Neuronal stem cell (in vitro differentiated cells): ENCODE measurements at regions not wholly inside any gene's neighbourhood (a gene's known extent, or its start where the extent isn't known, plus 50 kb on each side); places are given as distances from the start of the nearest gene placed in this dataset.

Experiments
- DNase-seq: peaks from one replicate; pipeline ENCODE4 v3.0.0-alpha.2; 2013; ENCODE audit warnings: low spot score
- H2AFZ ChIP-seq: one replicate; pipeline ENCODE4 v1.6.1; 2013; ENCODE audit warnings: mild to moderate bottlenecking, low read length, inconsistent platforms
- H2AK5ac ChIP-seq: 2 replicates; pipeline ENCODE4 v1.6.1; 2013; ENCODE audit warnings: low read depth, mild to moderate bottlenecking, inconsistent platforms, low read length, moderate library complexity, mixed read lengths
- H2BK120ac ChIP-seq: 2 replicates; pipeline ENCODE4 v1.6.1; 2013; ENCODE audit warnings: low read depth, mild to moderate bottlenecking, inconsistent platforms, low read length, moderate library complexity, mixed read lengths
- H2BK12ac ChIP-seq: one replicate; pipeline ENCODE4 v1.6.1; 2013; ENCODE audit warnings: low read length, inconsistent platforms
- H2BK15ac ChIP-seq: 2 replicates; pipeline ENCODE4 v1.6.1; 2013; ENCODE audit warnings: mild to moderate bottlenecking, low read length, inconsistent platforms, mixed read lengths
- H2BK5ac ChIP-seq: one replicate; pipeline ENCODE4 v1.6.1; 2013; ENCODE audit warnings: inconsistent platforms, mild to moderate bottlenecking, low read length, moderate library complexity
- H3K14ac ChIP-seq: one replicate; pipeline ENCODE4 v1.6.1; 2013; ENCODE audit warnings: low read length, inconsistent platforms
- H3K18ac ChIP-seq: 2 replicates; pipeline ENCODE4 v1.6.1; 2013; ENCODE audit warnings: low read length, inconsistent platforms
- H3K23ac ChIP-seq: 2 replicates; pipeline ENCODE4 v1.6.1; 2013; ENCODE audit warnings: low read depth, mild to moderate bottlenecking, mixed read lengths, low read length, inconsistent platforms; ENCODE audit not compliant: poor library complexity
- H3K27ac ChIP-seq: replicated peaks from 3 replicates; pipeline ENCODE4 v1.5.1; 2013; ENCODE audit warnings: low read length, inconsistent platforms
- H3K27me3 ChIP-seq, 3 experiments: 2 replicates each; pipeline ENCODE4 v1.6.1; 2013; ENCODE audit warnings: low read length in 3 of 3, mild to moderate bottlenecking in 2 of 3, inconsistent platforms in 1 of 3, low read depth in 1 of 3, mixed read lengths in 1 of 3, moderate library complexity in 1 of 3; ENCODE audit not compliant: control insufficient read depth in 3 of 3, insufficient read depth in 3 of 3
- H3K36me3 ChIP-seq, 2 donors: replicated peaks in 1 of 2; 2 replicates each; pipeline ENCODE4 v1.6.1; 2013; ENCODE audit warnings: low read length in 2 of 2; ENCODE audit not compliant: control insufficient read depth in 2 of 2, insufficient read depth in 2 of 2
- H3K4ac ChIP-seq: 2 replicates; pipeline ENCODE4 v1.6.1; 2013; ENCODE audit warnings: inconsistent platforms, mild to moderate bottlenecking, low read length, moderate library complexity
- H3K4me1 ChIP-seq, 2 donors: 1 replicate in 1 of 2; 2 replicates in 1 of 2; pipeline ENCODE4 v1.6.1; 2013; ENCODE audit warnings: low read length in 2 of 2, low read depth in 1 of 2; ENCODE audit not compliant: control insufficient read depth in 2 of 2, insufficient read depth in 1 of 2
- H3K4me2 ChIP-seq: one replicate; pipeline ENCODE4 v1.6.1; 2013; ENCODE audit warnings: mild to moderate bottlenecking, low read length, inconsistent platforms; ENCODE audit not compliant: insufficient read depth, poor library complexity, severe bottlenecking
- H3K4me3 ChIP-seq, 2 donors: 2 replicates each; pipeline ENCODE4 v1.5.1; 2013; ENCODE audit warnings: low read length in 2 of 2, mild to moderate bottlenecking in 2 of 2, inconsistent platforms in 1 of 2, moderate library complexity in 1 of 2
- H3K79me1 ChIP-seq: one replicate; pipeline ENCODE4 v1.6.1; 2013; ENCODE audit warnings: low read depth, mild to moderate bottlenecking, inconsistent platforms, low read length, moderate library complexity
- H3K9ac ChIP-seq: one replicate; pipeline ENCODE4 v1.6.1; 2013; ENCODE audit warnings: mild to moderate bottlenecking, low read depth, low read length, inconsistent platforms; ENCODE audit not compliant: poor library complexity
- H3K9me3 ChIP-seq, 2 donors: replicated peaks in 1 of 2; 2 replicates each; pipeline versions ENCODE3 to v1.6.1; 2013; ENCODE audit warnings: low read length in 2 of 2, mild to moderate bottlenecking in 2 of 2, inconsistent platforms in 1 of 2, low read depth in 1 of 2, mixed read lengths in 1 of 2, moderate library complexity in 1 of 2; ENCODE audit not compliant: control insufficient read depth in 2 of 2, insufficient read depth in 1 of 2
- H4K8ac ChIP-seq: one replicate; pipeline ENCODE4 v1.6.1; 2013; ENCODE audit warnings: low read depth, mild to moderate bottlenecking, inconsistent platforms, low read length, moderate library complexity
- H4K91ac ChIP-seq: one replicate; pipeline ENCODE4 v1.6.1; 2013; ENCODE audit warnings: low read length, low read depth, mild to moderate bottlenecking, inconsistent platforms; ENCODE audit not compliant: poor library complexity
- WGBS, 2 donors: extraction: QIAGEN DNeasy Blood & Tissue Kit; methylation state at CpG; one replicate each; pipeline ENCODE4 v1.1.7; 2013; ENCODE audit warnings: missing lambda C conversion rate in 2 of 2, mixed read lengths in 1 of 2; ENCODE audit not compliant: insufficient read length in 2 of 2, insufficient replicate concordance in 1 of 2; ENCODE audit errors: extremely low coverage in 2 of 2; 5-methylcytosine and 5-hydroxymethylcytosine counted together

GRCh38 chr2:58794103-58794502, 553.0 kb upstream of the FANCL start:
- Histone ChIP-seq H3K9me3 (no peaks in the 10 kb centered on the region), H3K36me3 (no peaks in the 10 kb centered on the region), H3K4me3 (no peak overlapping the region), H3K14ac (no peak overlapping the region), H3K4me2 (no peak overlapping the region), H3K4ac (no peak overlapping the region), H3K79me1 (no peaks in the 10 kb centered on the region), H3K23ac (no peak overlapping the region), H2AFZ (no peak overlapping the region), H3K9ac (no peak overlapping the region), H3K18ac (no peak overlapping the region), H3K4me1 (no peaks in the 10 kb centered on the region), H2BK5ac (no peak overlapping the region), H2BK15ac (no peak overlapping the region), H4K8ac (no peak overlapping the region), H3K27me3 (no peaks in the 10 kb centered on the region), H2BK12ac (no peak overlapping the region), H4K91ac (no peak overlapping the region), H2BK120ac (no peak overlapping the region), H2AK5ac (no peak overlapping the region), H3K27ac (no peak overlapping the region)
- WGBS, 2 donors, result no CpG with 5 or more reads among the region's 1 CpG
- DNase-seq, result no peak

- no peak for DNase-seq
- H4K8ac ChIP-seq, result no peak overlapping the region
- WGBS, 2 donors, result no CpG with 5 or more reads among the region's 1 CpG
Observed at GRCh38 chr2:58788402-58788801, 547.3 kb upstream of the FANCL start.

GRCh38 chr2:58770846-58771245, 529.7 kb upstream of the FANCL start:
- Histone ChIP-seq H3K9me3 (no peaks in the 10 kb centered on the region), H2BK5ac (no peak overlapping the region), H3K14ac (no peak overlapping the region), H2AK5ac (no peak overlapping the region), H3K27me3 (no peaks in the 10 kb centered on the region), H3K27ac (no peak overlapping the region), H2BK12ac (no peak overlapping the region), H2BK120ac (no peak overlapping the region), H4K91ac (no peak overlapping the region), H3K9ac (no peak overlapping the region), H2AFZ (no peak overlapping the region), H3K4me2 (no peak overlapping the region), H3K23ac (no peak overlapping the region), H3K4me3 (no peak overlapping the region), H3K4me1 (peaks cover 0 to 7% of the 10 kb centered on the region in 2 donors), H3K36me3 (no peaks in the 10 kb centered on the region), H3K79me1 (no peaks in the 10 kb centered on the region), H2BK15ac (no peak overlapping the region), H4K8ac (no peak overlapping the region), H3K18ac (no peak overlapping the region), H3K4ac (no peak overlapping the region)
- no peak for DNase-seq
- no CpG with 5 or more reads among the region's 5 CpGs for WGBS, 2 donors

More at GRCh38 chr2:58788402-58788801, 547.3 kb upstream of the FANCL start:
- no peak overlapping the region for H3K9ac ChIP-seq
- no peak overlapping the region for H3K4me2 ChIP-seq
- H2AK5ac ChIP-seq, result no peak overlapping the region
- no peak overlapping the region for H3K4me3 ChIP-seq
- no peak overlapping the region for H2BK120ac ChIP-seq
- no peaks in the 10 kb centered on the region for H3K36me3 ChIP-seq
- H3K18ac ChIP-seq, result no peak overlapping the region
- no peak overlapping the region for H3K4ac ChIP-seq
- H4K91ac ChIP-seq, result no peak overlapping the region
- no peaks in the 10 kb centered on the region for H3K4me1 ChIP-seq
- H2BK12ac ChIP-seq, result no peak overlapping the region
- H3K27me3 ChIP-seq, result no peaks in the 10 kb centered on the region
- no peak overlapping the region for H3K14ac ChIP-seq
- H2BK5ac ChIP-seq, result no peak overlapping the region
- H2AFZ ChIP-seq, result no peak overlapping the region
- no peaks in the 10 kb centered on the region for H3K79me1 ChIP-seq
- H3K23ac ChIP-seq, result no peak overlapping the region
- no peak overlapping the region for H2BK15ac ChIP-seq
- no peak overlapping the region for H3K27ac ChIP-seq
- no peaks in the 10 kb centered on the region for H3K9me3 ChIP-seq

DNA sequence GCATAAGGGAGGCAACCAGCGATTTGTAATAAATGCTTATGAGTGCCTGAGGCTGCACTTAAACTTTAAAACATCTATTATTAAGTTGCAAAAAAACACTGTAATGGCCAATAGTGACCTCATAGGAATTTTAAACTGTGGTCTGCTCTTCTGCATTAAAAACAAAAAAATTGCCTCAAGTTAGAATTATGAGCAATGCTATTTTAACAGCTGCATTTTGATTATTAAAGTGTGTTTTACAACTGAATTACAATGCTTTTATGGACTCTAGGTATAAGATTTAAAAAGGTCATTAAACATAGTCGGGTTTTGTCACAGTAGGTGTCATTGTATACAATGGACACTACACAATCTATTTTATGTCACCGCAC, 528.7 kb upstream of the FANCL start:
- Histone ChIP-seq H3K23ac (no peak overlapping the region), H3K18ac (no peak overlapping the region), H3K9ac (no peak overlapping the region), H3K14ac (no peak overlapping the region), H3K4me2 (no peak overlapping the region), H3K4me1 (peaks cover 0 to 7% of the 10 kb centered on the region in 2 donors), H2AK5ac (no peak overlapping the region), H2BK5ac (no peak overlapping the region), H3K27me3 (no peaks in the 10 kb centered on the region), H3K4me3 (no peak overlapping the region), H2BK15ac (no peak overlapping the region), H3K4ac (no peak overlapping the region), H3K9me3 (no peaks in the 10 kb centered on the region), H3K36me3 (no peaks in the 10 kb centered on the region), H3K27ac (no peak overlapping the region), H4K91ac (no peak overlapping the region), H4K8ac (no peak overlapping the region), H2BK12ac (no peak overlapping the region), H2BK120ac (no peak overlapping the region), H3K79me1 (no peaks in the 10 kb centered on the region), H2AFZ (no peak overlapping the region)
- DNase-seq, result no peak
- WGBS, 2 donors, result no CpG with 5 or more reads among the region's 3 CpGs
